Fibroblast of pulmonary artery (primary cell): ENCODE measurements at regions not wholly inside any gene's neighbourhood (a gene's known extent, or its start where the extent isn't known, plus 50 kb on each side); places are given as distances from the start of the nearest gene placed in this dataset.

Experiments
- DNase-seq: peaks from one replicate; pipeline ENCODE4 v3.0.0-alpha.2; 2010; ENCODE audit warnings: low read depth
- H3K4me3 ChIP-seq: replicated peaks from 2 replicates; pipeline ENCODE4 v1.5.1; 2011; ENCODE audit warnings: low read depth, mild to moderate bottlenecking, control low read depth, low read length, moderate library complexity
- TF ChIP-seq, protein P1 (sequence below): IDR thresholded peaks from 2 replicates; pipeline ENCODE4 v1.5.1; 2011; ENCODE audit warnings: mild to moderate bottlenecking, control low read depth, low read length, inconsistent platforms; ENCODE audit errors: missing control alignments

DNA sequence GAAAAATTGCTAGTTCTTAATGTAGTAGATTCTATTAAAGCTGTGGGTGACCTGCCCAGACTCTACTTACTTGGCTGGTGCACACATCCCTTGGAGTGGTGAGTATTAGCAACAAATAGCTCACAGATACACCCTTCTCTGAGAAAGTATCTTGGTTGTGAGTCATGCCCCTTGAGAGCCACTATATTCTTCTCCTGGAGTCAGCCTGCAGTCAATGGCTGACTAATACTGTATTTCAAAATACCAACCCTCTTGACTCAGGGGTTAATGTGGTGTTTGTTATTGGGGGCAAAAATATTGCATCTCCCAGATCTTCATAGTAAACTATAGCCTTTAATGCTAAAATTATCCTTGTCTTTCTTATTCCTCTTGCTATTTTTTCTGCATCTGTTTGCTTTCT, 354.9 kb downstream of the BMPER start:
- peak; percentile 91 for DNase-seq
- TF ChIP-seq, protein P1, sequence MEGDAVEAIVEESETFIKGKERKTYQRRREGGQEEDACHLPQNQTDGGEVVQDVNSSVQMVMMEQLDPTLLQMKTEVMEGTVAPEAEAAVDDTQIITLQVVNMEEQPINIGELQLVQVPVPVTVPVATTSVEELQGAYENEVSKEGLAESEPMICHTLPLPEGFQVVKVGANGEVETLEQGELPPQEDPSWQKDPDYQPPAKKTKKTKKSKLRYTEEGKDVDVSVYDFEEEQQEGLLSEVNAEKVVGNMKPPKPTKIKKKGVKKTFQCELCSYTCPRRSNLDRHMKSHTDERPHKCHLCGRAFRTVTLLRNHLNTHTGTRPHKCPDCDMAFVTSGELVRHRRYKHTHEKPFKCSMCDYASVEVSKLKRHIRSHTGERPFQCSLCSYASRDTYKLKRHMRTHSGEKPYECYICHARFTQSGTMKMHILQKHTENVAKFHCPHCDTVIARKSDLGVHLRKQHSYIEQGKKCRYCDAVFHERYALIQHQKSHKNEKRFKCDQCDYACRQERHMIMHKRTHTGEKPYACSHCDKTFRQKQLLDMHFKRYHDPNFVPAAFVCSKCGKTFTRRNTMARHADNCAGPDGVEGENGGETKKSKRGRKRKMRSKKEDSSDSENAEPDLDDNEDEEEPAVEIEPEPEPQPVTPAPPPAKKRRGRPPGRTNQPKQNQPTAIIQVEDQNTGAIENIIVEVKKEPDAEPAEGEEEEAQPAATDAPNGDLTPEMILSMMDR = no peak
- H3K4me3 ChIP-seq = no peak overlapping the region

- TF ChIP-seq, protein P1 = no peak
- DNase-seq = no peak
- H3K4me3 ChIP-seq = no peak overlapping the region
These were observed 357.8 kb downstream of the BMPER start for GRCh38 chr7:34263168-34263567.

DNA sequence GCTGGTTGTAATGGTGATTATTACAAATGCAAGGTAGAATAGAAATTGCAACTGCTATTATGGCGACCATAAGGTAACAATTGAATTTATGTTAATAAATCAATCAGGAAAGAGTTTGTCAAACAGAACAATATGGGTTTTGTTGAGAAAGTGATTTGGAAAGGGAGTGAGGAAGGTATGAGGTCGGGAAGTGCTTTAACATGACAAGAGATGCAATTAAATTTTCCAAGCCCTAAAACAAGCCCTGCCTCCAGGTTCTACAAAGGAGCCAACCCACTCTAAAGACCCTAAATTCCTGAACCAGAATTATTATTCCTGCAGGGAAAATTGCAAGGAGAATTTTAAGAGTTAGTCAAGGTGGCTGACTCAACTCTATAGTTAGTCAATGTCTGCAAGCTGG, 363.7 kb downstream of the BMPER start:
- TF ChIP-seq, protein P1 = no peak
- no peak overlapping the region for H3K4me3 ChIP-seq
- DNase-seq = no peak

DNA sequence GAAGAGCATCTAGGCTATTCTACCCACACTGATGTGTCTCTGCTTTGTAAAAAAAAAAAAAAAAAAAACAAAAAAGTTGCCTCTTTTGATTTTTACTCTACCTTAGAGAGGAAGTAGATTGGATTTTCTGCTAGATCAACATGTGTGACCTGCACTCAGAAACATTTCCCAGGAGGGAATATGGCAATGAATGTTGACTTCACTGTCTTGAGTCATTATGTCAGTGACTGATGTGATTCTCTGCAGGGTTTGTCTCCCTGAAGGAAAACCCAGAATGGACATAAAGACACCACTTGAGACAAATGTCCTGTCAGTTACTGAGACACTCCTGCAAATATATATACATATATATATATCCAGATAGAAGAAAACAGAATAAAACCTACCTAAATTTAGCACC, 370.3 kb downstream of the BMPER start:
- DNase-seq = no peak
- H3K4me3 ChIP-seq = no peak overlapping the region
- TF ChIP-seq, protein P1 = no peak

DNA sequence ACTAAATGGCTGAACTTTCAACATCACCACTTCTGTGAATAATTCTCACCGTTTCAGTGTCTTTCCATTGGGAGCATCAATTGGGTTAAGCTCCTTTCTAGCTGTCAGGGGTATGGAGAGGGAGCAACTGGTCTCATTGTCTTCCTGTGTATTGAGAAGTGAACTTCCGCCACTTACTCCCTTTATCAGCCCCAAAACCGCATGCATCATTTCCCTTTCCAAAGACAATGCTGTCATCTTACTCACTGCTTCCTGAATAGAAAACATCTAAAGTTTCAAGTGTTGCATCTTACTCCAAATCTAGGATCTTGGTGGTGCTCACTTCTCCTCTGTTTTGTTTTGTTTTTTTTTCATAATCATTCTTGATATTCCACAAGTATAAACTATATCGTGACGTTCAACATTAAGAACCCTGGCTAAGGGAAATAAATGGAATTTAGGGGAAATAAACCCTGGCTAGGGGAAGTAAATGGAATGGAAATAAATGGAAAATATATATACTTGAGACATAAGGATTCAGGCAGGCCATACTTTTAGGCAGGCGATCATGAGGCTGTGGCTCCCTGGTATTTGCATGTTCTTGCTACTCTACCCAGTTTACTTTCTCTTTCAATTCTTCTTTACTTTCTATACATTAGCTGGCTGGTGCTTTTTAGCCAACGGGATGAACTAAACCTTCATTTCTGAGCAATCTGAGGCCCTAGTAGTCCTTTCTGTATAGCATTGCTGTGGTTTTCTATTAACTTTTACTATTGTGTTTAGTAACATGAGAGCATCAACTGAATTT, 371.9 kb downstream of the BMPER start:
- peak overlapping the region; percentile 13 for H3K4me3 ChIP-seq
- peak; percentile 94 for DNase-seq
- TF ChIP-seq, protein P1 = no peak

DNA sequence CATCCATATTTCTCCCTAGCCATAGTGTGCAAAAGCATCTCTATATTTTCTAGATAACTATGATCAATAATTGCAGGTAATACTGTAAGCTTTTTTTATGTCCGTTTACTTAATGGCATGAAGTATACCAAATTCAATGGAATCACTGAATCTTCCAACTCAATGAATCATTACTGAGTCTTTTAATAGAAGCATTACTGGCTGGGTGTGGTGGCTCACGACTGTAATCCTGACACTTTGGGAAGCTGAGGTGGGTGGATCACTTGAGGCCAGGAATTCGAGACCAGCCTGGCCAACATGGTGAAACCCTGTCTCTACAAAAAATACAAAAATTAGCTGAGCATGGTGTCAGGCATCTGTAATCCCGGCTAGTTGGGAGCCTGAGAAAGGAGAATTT, 372.5 kb downstream of the BMPER start:
- peak overlapping the region; percentile 13 for H3K4me3 ChIP-seq
- TF ChIP-seq, protein P1 = no peak
- peak; percentile 39 for DNase-seq

DNA sequence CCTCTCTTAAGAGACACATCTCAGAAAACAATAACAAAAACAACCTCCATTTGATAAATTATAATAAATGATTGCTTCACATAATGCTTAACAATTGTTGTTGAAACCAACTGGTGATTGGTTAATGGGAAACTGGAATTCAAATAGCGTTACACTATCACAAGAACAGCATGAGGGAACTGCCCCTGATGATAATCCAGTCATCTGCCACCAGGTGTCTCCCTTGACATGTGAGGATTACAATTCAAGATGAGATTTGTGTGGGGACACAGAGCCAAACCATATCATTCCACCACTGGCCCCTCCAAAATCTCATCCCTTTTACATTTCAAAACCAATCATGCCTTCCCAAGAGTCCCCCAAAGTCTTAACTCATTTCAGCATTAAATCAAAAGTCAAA, 375.9 kb downstream of the BMPER start:
- DNase-seq = no peak
- TF ChIP-seq, protein P1 = no peak
- H3K4me3 ChIP-seq = no peak overlapping the region
